Mucosa of stomach (tissue), 1 donor: ENCODE measurements at regions not wholly inside any gene's neighbourhood (a gene's known extent, or its start where the extent isn't known, plus 50 kb on each side); places are given as distances from the start of the nearest gene placed in this dataset.
"Not testable (repeated sequence)": the region's sequence is repeated elsewhere in the genome, so short reads cannot be mapped to it uniquely, and the experiment has no call there.

Source experiments
- H3K27me3 ChIP-seq: one replicate; pipeline ENCODE4 v1.7.0; 2013; ENCODE audit warnings: mild to moderate bottlenecking, low read length; ENCODE audit not compliant: control insufficient read depth, insufficient read depth
- H3K36me3 ChIP-seq: one replicate; pipeline ENCODE4 v1.7.0; 2013; ENCODE audit warnings: low read length; ENCODE audit not compliant: control insufficient read depth, insufficient read depth
- H3K4me1 ChIP-seq: one replicate; pipeline ENCODE4 v1.7.0; 2013; ENCODE audit warnings: mild to moderate bottlenecking, low read length; ENCODE audit not compliant: control insufficient read depth, insufficient read depth
- H3K4me3 ChIP-seq: one replicate; pipeline ENCODE4 v1.7.0; 2013; ENCODE audit warnings: low read length
- H3K9ac ChIP-seq: one replicate; pipeline ENCODE4 v1.7.0; 2013; ENCODE audit warnings: mild to moderate bottlenecking, low read length, moderate library complexity
- H3K9me3 ChIP-seq: one replicate; pipeline ENCODE4 v1.7.0; 2013; ENCODE audit warnings: mild to moderate bottlenecking, low read length, moderate library complexity; ENCODE audit not compliant: control insufficient read depth
- donor health status: Pancreatic carcinoma.

- H3K9ac ChIP-seq, result no peak overlapping the region
- no peaks in the 10 kb centered on the region for H3K4me1 ChIP-seq
- H3K36me3 ChIP-seq, result no peaks in the 10 kb centered on the region
- no peaks in the 10 kb centered on the region for H3K27me3 ChIP-seq
- no peak overlapping the region for H3K4me3 ChIP-seq
- H3K9me3 ChIP-seq, result no peaks in the 10 kb centered on the region
Observed at GRCh38 chr10:21352886-21353285, 172.6 kb downstream of the SKIDA1 start.

- not testable (repeated sequence) for H3K36me3 ChIP-seq, H3K9me3 ChIP-seq, H3K27me3 ChIP-seq, H3K4me1 ChIP-seq, H3K4me3 ChIP-seq, H3K9ac ChIP-seq
Observed at GRCh38 chr10:21351594-21351993, 173.9 kb downstream of the SKIDA1 start.

GRCh38 chr10:21349912-21350286, 175.6 kb downstream of the SKIDA1 start:
- Histone ChIP-seq H3K36me3 (no peaks in the 10 kb centered on the region), H3K27me3 (no peaks in the 10 kb centered on the region), H3K9me3 (no peaks in the 10 kb centered on the region), H3K4me1 (no peaks in the 10 kb centered on the region), H3K9ac (no peak overlapping the region), H3K4me3 (no peak overlapping the region)

- Histone ChIP-seq H3K9me3 (no peaks in the 10 kb centered on the region), H3K9ac (no peak overlapping the region), H3K4me3 (no peak overlapping the region), H3K36me3 (no peaks in the 10 kb centered on the region), H3K27me3 (no peaks in the 10 kb centered on the region), H3K4me1 (no peaks in the 10 kb centered on the region)
Observed at GRCh38 chr10:21347785-21348170, 177.7 kb downstream of the SKIDA1 start.

GRCh38 chr10:21347043-21347784, 178.3 kb downstream of the SKIDA1 start:
- Histone ChIP-seq H3K4me3 (no peak overlapping the region), H3K4me1 (no peaks in the 10 kb centered on the region), H3K27me3 (no peaks in the 10 kb centered on the region), H3K36me3 (no peaks in the 10 kb centered on the region), H3K9ac (no peak overlapping the region), H3K9me3 (no peaks in the 10 kb centered on the region)

- H3K9ac ChIP-seq, result no peak overlapping the region
- H3K36me3 ChIP-seq, result no peaks in the 10 kb centered on the region
- H3K9me3 ChIP-seq, result no peaks in the 10 kb centered on the region
- H3K4me3 ChIP-seq, result no peak overlapping the region
- H3K27me3 ChIP-seq, result no peaks in the 10 kb centered on the region
- H3K4me1 ChIP-seq, result no peaks in the 10 kb centered on the region
Observed at GRCh38 chr10:21343087-21343486, 182.4 kb downstream of the SKIDA1 start.

GRCh38 chr10:21342499-21342898, 183.0 kb downstream of the SKIDA1 start:
- H3K9me3 ChIP-seq, H3K4me3 ChIP-seq, H3K9ac ChIP-seq, H3K36me3 ChIP-seq, H3K27me3 ChIP-seq, H3K4me1 ChIP-seq: not testable (repeated sequence)

GRCh38 chr10:21340331-21340730, 185.2 kb downstream of the SKIDA1 start:
- no peaks in the 10 kb centered on the region for H3K4me1 ChIP-seq
- H3K4me3 ChIP-seq, result no peak overlapping the region
- H3K27me3 ChIP-seq, result no peaks in the 10 kb centered on the region
- no peaks in the 10 kb centered on the region for H3K36me3 ChIP-seq
- H3K9me3 ChIP-seq, result no peaks in the 10 kb centered on the region
- no peak overlapping the region for H3K9ac ChIP-seq

GRCh38 chr10:21337171-21337792, 188.2 kb downstream of the SKIDA1 start:
- H3K4me1 ChIP-seq, result no peaks in the 10 kb centered on the region
- no peaks in the 10 kb centered on the region for H3K27me3 ChIP-seq
- no peaks in the 10 kb centered on the region for H3K9me3 ChIP-seq
- no peak overlapping the region for H3K4me3 ChIP-seq
- no peaks in the 10 kb centered on the region for H3K36me3 ChIP-seq
- no peak overlapping the region for H3K9ac ChIP-seq

- Histone ChIP-seq H3K9ac (no peak overlapping the region), H3K27me3 (no peaks in the 10 kb centered on the region), H3K9me3 (no peaks in the 10 kb centered on the region), H3K4me1 (no peaks in the 10 kb centered on the region), H3K36me3 (no peaks in the 10 kb centered on the region), H3K4me3 (no peak overlapping the region)
Observed at GRCh38 chr10:21336476-21337170, 188.9 kb downstream of the SKIDA1 start.

- H3K9ac ChIP-seq, result no peak overlapping the region
- H3K9me3 ChIP-seq, result no peaks in the 10 kb centered on the region
- no peaks in the 10 kb centered on the region for H3K27me3 ChIP-seq
- H3K4me3 ChIP-seq, result no peak overlapping the region
- H3K4me1 ChIP-seq, result no peaks in the 10 kb centered on the region
- no peaks in the 10 kb centered on the region for H3K36me3 ChIP-seq
Observed at GRCh38 chr10:21334891-21335696, 190.4 kb downstream of the SKIDA1 start.

GRCh38 chr10:21330628-21331020, 194.9 kb downstream of the SKIDA1 start:
- no peaks in the 10 kb centered on the region for H3K4me1 ChIP-seq
- no peaks in the 10 kb centered on the region for H3K27me3 ChIP-seq
- H3K4me3 ChIP-seq, result no peak overlapping the region
- H3K9me3 ChIP-seq, result no peaks in the 10 kb centered on the region
- no peak overlapping the region for H3K9ac ChIP-seq
- no peaks in the 10 kb centered on the region for H3K36me3 ChIP-seq
